Naive B cell (primary cell): ENCODE measurements at regions not wholly inside any gene's neighbourhood (a gene's known extent, or its start where the extent isn't known, plus 50 kb on each side); places are given as distances from the start of the nearest gene placed in this dataset.
A peak's percentile ranks its signal among the peaks of the same experiment; 100 is the strongest.
"Not testable (repeated sequence)": the region's sequence is repeated elsewhere in the genome, so short reads cannot be mapped to it uniquely, and the experiment has no call there.

Experiments used
- ATAC-seq, 2 donors: fragments of 150-1000 bp; cut with Tn5 transposase; 2 replicates each; pipeline ENCODE4 v1.10.0; 2021; ENCODE audit warnings: low read depth in 2 of 2, mild to moderate bottlenecking in 2 of 2, moderate library complexity in 2 of 2
- DNase-seq: peaks from one replicate; pipeline ENCODE4 v3.0.0; 2022
- H3K27ac Mint-ChIP-seq, 6 donors: one replicate each; pipeline ENCODE4 v1.8.0; 2020 to 2022; ENCODE audit warnings: mild to moderate bottlenecking in 6 of 6, mixed read lengths in 6 of 6, moderate library complexity in 5 of 6, inconsistent platforms in 2 of 6
- H3K27me3 Mint-ChIP-seq, 3 donors: one replicate each; pipeline ENCODE4 v1.8.0; 2021 to 2022; ENCODE audit warnings: mixed read lengths in 3 of 3, mild to moderate bottlenecking in 1 of 3
- H3K36me3 Mint-ChIP-seq, 2 donors: one replicate each; pipeline ENCODE4 v1.8.0; 2020 to 2022; ENCODE audit warnings: mixed read lengths in 2 of 2, inconsistent platforms in 1 of 2, mild to moderate bottlenecking in 1 of 2
- H3K4me1 Mint-ChIP-seq, 3 donors: one replicate each; pipeline ENCODE4 v1.8.0; 2020 to 2022; ENCODE audit warnings: mixed read lengths in 3 of 3, inconsistent platforms in 1 of 3, mild to moderate bottlenecking in 1 of 3, moderate library complexity in 1 of 3
- H3K4me3 Mint-ChIP-seq, 8 donors: one replicate each; pipeline ENCODE4 v1.8.0; 2020 to 2022; ENCODE audit warnings: mild to moderate bottlenecking in 8 of 8, mixed read lengths in 8 of 8, moderate library complexity in 8 of 8, inconsistent platforms in 2 of 8
- H3K9me3 Mint-ChIP-seq, 7 donors: one replicate each; pipeline ENCODE4 v1.8.0; 2020 to 2022; ENCODE audit warnings: mixed read lengths in 7 of 7, mild to moderate bottlenecking in 5 of 7, inconsistent platforms in 2 of 7, moderate library complexity in 1 of 7

- no peak overlapping the region for H3K4me3 Mint-ChIP-seq
- no peak overlapping the region for H3K27ac Mint-ChIP-seq
Measured at GRCh38 chr11:114785820-114786219, 107.5 kb downstream of the NXPE2 start.

GRCh38 chr11:114787126-114787525 lies 108.8 kb downstream of the NXPE2 start:
- no peak for ATAC-seq
- H3K4me3 Mint-ChIP-seq, result no peak overlapping the region

More at GRCh38 chr11:114785820-114786219, 107.5 kb downstream of the NXPE2 start:
- H3K27me3 Mint-ChIP-seq, result peaks cover 0 to 13% (median 6%) of the 10 kb centered on the region in 3 donors
- ATAC-seq, result no peak
- no peak for DNase-seq
- no peaks in the 10 kb centered on the region for H3K36me3 Mint-ChIP-seq
- peaks cover 0 to 8% (median 0%) of the 10 kb centered on the region in 7 donors for H3K9me3 Mint-ChIP-seq
- no peaks in the 10 kb centered on the region for H3K4me1 Mint-ChIP-seq

GRCh38 chr11:114790910-114791309 lies 112.6 kb downstream of the NXPE2 start:
- Mint-ChIP-seq H3K27me3 (peaks cover 6 to 21% (median 8%) of the 10 kb centered on the region in 3 donors), H3K4me1 (no peaks in the 10 kb centered on the region), H3K9me3 (peaks cover 0 to 8% (median 0%) of the 10 kb centered on the region in 7 donors), H3K4me3 (no peak overlapping the region), H3K27ac (peak overlapping the region in 1 of 6 donors; percentile 71), H3K36me3 (peaks cover 0 to 7% of the 10 kb centered on the region in 2 donors)
- DNase-seq (no peak), ATAC-seq (no peak)

More at GRCh38 chr11:114787126-114787525, 108.8 kb downstream of the NXPE2 start:
- no peak for DNase-seq
- H3K27me3 Mint-ChIP-seq, result peaks cover 6 to 13% (median 8%) of the 10 kb centered on the region in 3 donors
- peaks cover 0 to 7% of the 10 kb centered on the region in 2 donors for H3K36me3 Mint-ChIP-seq
- no peak overlapping the region for H3K27ac Mint-ChIP-seq
- H3K9me3 Mint-ChIP-seq, result peaks cover 0 to 8% (median 2%) of the 10 kb centered on the region in 7 donors
- H3K4me1 Mint-ChIP-seq, result no peaks in the 10 kb centered on the region

- Mint-ChIP-seq H3K9me3 (peaks cover 0 to 8% (median under 1%) of the 10 kb centered on the region in 7 donors), H3K36me3 (peaks cover 0 to 7% of the 10 kb centered on the region in 2 donors)
Measured at GRCh38 chr11:114794048-114794684, 115.8 kb downstream of the NXPE2 start.

GRCh38 chr11:114796954-114797721 lies 118.8 kb downstream of the NXPE2 start:
- no peaks in the 10 kb centered on the region for H3K36me3 Mint-ChIP-seq
- H3K27ac Mint-ChIP-seq, result no peak overlapping the region
- no peak for DNase-seq
- no peak overlapping the region for H3K4me3 Mint-ChIP-seq
- H3K4me1 Mint-ChIP-seq, result no peaks in the 10 kb centered on the region
- H3K27me3 Mint-ChIP-seq, result peaks cover 23 to 32% (median 29%) of the 10 kb centered on the region in 3 donors
- no peak for ATAC-seq
- peaks cover 0 to 11% (median 4%) of the 10 kb centered on the region in 7 donors for H3K9me3 Mint-ChIP-seq

More at GRCh38 chr11:114794048-114794684, 115.8 kb downstream of the NXPE2 start:
- Mint-ChIP-seq H3K27me3 (peaks cover 15 to 27% (median 18%) of the 10 kb centered on the region in 3 donors), H3K4me3 (no peak overlapping the region), H3K4me1 (no peaks in the 10 kb centered on the region), H3K27ac (no peak overlapping the region)
- DNase-seq (no peak), ATAC-seq (no peak)

GRCh38 chr11:114799476-114799875 lies 121.1 kb downstream of the NXPE2 start:
- no peak overlapping the region for H3K4me3 Mint-ChIP-seq
- no peak overlapping the region for H3K27ac Mint-ChIP-seq
- H3K4me1 Mint-ChIP-seq, result no peaks in the 10 kb centered on the region
- no peaks in the 10 kb centered on the region for H3K36me3 Mint-ChIP-seq
- ATAC-seq, result no peak
- H3K27me3 Mint-ChIP-seq, result peaks cover 23 to 34% (median 29%) of the 10 kb centered on the region in 3 donors
- peaks cover 0 to 18% (median 7%) of the 10 kb centered on the region in 7 donors for H3K9me3 Mint-ChIP-seq
- no peak for DNase-seq

- no peak for ATAC-seq
- no peak for DNase-seq
- Mint-ChIP-seq H3K9me3 (peaks cover 0 to 18% (median 7%) of the 10 kb centered on the region in 7 donors), H3K27me3 (peaks cover 18 to 29% (median 26%) of the 10 kb centered on the region in 3 donors), H3K27ac (no peak overlapping the region), H3K4me1 (no peaks in the 10 kb centered on the region), H3K4me3 (no peak overlapping the region), H3K36me3 (no peaks in the 10 kb centered on the region)
Measured at GRCh38 chr11:114801773-114802172, 123.4 kb downstream of the NXPE2 start.

- Mint-ChIP-seq H3K9me3 (peaks cover under 1 to 18% (median 7%) of the 10 kb centered on the region in 7 donors), H3K27ac (no peak overlapping the region)
Measured at GRCh38 chr11:114802878-114803277, 124.6 kb downstream of the NXPE2 start.

GRCh38 chr11:114805431-114805830 lies 127.1 kb downstream of the NXPE2 start:
- H3K4me1 Mint-ChIP-seq, H3K36me3 Mint-ChIP-seq, ATAC-seq, H3K4me3 Mint-ChIP-seq, DNase-seq, H3K27ac Mint-ChIP-seq: not testable (repeated sequence)
- peaks cover 4 to 12% (median 9%) of the 10 kb centered on the region in 3 donors for H3K27me3 Mint-ChIP-seq
- H3K9me3 Mint-ChIP-seq, result peaks cover 2 to 17% (median 7%) of the 10 kb centered on the region in 7 donors

More at GRCh38 chr11:114802878-114803277, 124.6 kb downstream of the NXPE2 start:
- DNase-seq (no peak), ATAC-seq (no peak)
- H3K4me1 Mint-ChIP-seq, result no peaks in the 10 kb centered on the region
- peaks cover 18 to 29% (median 26%) of the 10 kb centered on the region in 3 donors for H3K27me3 Mint-ChIP-seq
- H3K36me3 Mint-ChIP-seq, result no peaks in the 10 kb centered on the region
- no peak overlapping the region for H3K4me3 Mint-ChIP-seq

GRCh38 chr11:114811971-114812370 lies 133.6 kb downstream of the NXPE2 start:
- Mint-ChIP-seq H3K36me3 (no peaks in the 10 kb centered on the region), H3K4me3 (no peak overlapping the region), H3K4me1 (no peaks in the 10 kb centered on the region), H3K27me3 (peaks cover 0 to 4% (median 0%) of the 10 kb centered on the region in 3 donors), H3K27ac (no peak overlapping the region), H3K9me3 (peaks cover 0 to 3% (median 0%) of the 10 kb centered on the region in 7 donors)
- DNase-seq (no peak), ATAC-seq (no peak)

- ATAC-seq (no peak), DNase-seq (no peak)
- H3K27ac Mint-ChIP-seq, result no peak overlapping the region
- H3K9me3 Mint-ChIP-seq, result peaks cover 0 to 3% (median 0%) of the 10 kb centered on the region in 7 donors
- peaks cover 0 to 4% (median 0%) of the 10 kb centered on the region in 3 donors for H3K27me3 Mint-ChIP-seq
- H3K4me3 Mint-ChIP-seq, result no peak overlapping the region
- no peaks in the 10 kb centered on the region for H3K36me3 Mint-ChIP-seq
- no peaks in the 10 kb centered on the region for H3K4me1 Mint-ChIP-seq
Measured at GRCh38 chr11:114812733-114813132, 134.4 kb downstream of the NXPE2 start.

- Mint-ChIP-seq H3K4me1 (no peaks in the 10 kb centered on the region), H3K27ac (no peak overlapping the region), H3K36me3 (no peaks in the 10 kb centered on the region), H3K27me3 (peaks cover 0 to 4% (median 0%) of the 10 kb centered on the region in 3 donors), H3K9me3 (peaks cover 0 to 1% (median 0%) of the 10 kb centered on the region in 7 donors), H3K4me3 (no peak overlapping the region)
- no peak for ATAC-seq
- no peak for DNase-seq
Measured at GRCh38 chr11:114813189-114813718, 134.9 kb downstream of the NXPE2 start.

- H3K36me3 Mint-ChIP-seq, result no peaks in the 10 kb centered on the region
- H3K4me3 Mint-ChIP-seq, result peak overlapping the region in 1 of 8 donors; percentile 23
- H3K9me3 Mint-ChIP-seq, result peaks cover 0 to 1% (median 0%) of the 10 kb centered on the region in 7 donors
- peak overlapping the region in 1 of 6 donors; percentile 4 for H3K27ac Mint-ChIP-seq
- peaks cover 0 to 4% (median 0%) of the 10 kb centered on the region in 3 donors for H3K27me3 Mint-ChIP-seq
- H3K4me1 Mint-ChIP-seq, result no peaks in the 10 kb centered on the region
- ATAC-seq, result no peak
- no peak for DNase-seq
Measured at GRCh38 chr11:114815176-114815575, 136.8 kb downstream of the NXPE2 start.
